Amniotic stem cell (primary cell): ENCODE measurements at regions not wholly inside any gene's neighbourhood (a gene's known extent, or its start where the extent isn't known, plus 50 kb on each side); places are given as distances from the start of the nearest gene placed in this dataset.

Source experiments
- DNase-seq: peaks from one replicate; lab custom pipeline; 2025; lab: John Stamatoyannopoulos, UW

- DNase-seq, result no peak
Measured at GRCh38 chr12:23462546-23462945, 486.9 kb downstream of the SOX5 start.

- no peak for DNase-seq
Measured at GRCh38 chr12:23463172-23463571, 486.3 kb downstream of the SOX5 start.

- no peak for DNase-seq
Measured at GRCh38 chr12:23464241-23464812, 485.1 kb downstream of the SOX5 start.

- DNase-seq, result no peak
Measured at GRCh38 chr12:23472329-23472971, 477.0 kb downstream of the SOX5 start.

- DNase-seq, result no peak
Measured at GRCh38 chr12:23473071-23473470, 476.4 kb downstream of the SOX5 start.

GRCh38 chr12:23474438-23474976 lies 475.0 kb downstream of the SOX5 start:
- no peak for DNase-seq
